IMR-90 (cell line): ENCODE measurements at regions not wholly inside any gene's neighbourhood (a gene's known extent, or its start where the extent isn't known, plus 50 kb on each side); places are given as distances from the start of the nearest gene placed in this dataset.

Experiments
- CTCF ChIP-seq: conservative IDR thresholded peaks from 2 replicates; pipeline ENCODE4 v1.5.1; 2012; ENCODE audit warnings: mild to moderate bottlenecking, low read depth, low read length, improper control_type of control experiment
- FOS ChIP-seq: fragments of 150-350 bp; IDR thresholded peaks from 2 replicates; pipeline ENCODE4 v1.6.1; 2016; ENCODE audit warnings: low read depth, low read length
- MAFK ChIP-seq: IDR thresholded peaks from 2 replicates; pipeline ENCODE4 v1.6.1; 2012; ENCODE audit warnings: low read depth, low read length, improper control_type of control experiment
- MAZ ChIP-seq: IDR thresholded peaks from 2 replicates; pipeline ENCODE4 v1.6.1; 2012; ENCODE audit warnings: low read depth, mild to moderate bottlenecking, low read length, improper control_type of control experiment, moderate library complexity, borderline replicate concordance
- NFE2L2 ChIP-seq: fragments of 150-350 bp; IDR thresholded peaks from 2 replicates; pipeline ENCODE4 v1.6.1; 2016; ENCODE audit warnings: low read depth, mild to moderate bottlenecking, low read length
- POLR2A ChIP-seq: IDR thresholded peaks from 2 replicates; pipeline ENCODE4 v1.6.1; 2012; ENCODE audit warnings: mild to moderate bottlenecking, low read depth, low read length
- RAD21 ChIP-seq: IDR thresholded peaks from 2 replicates; pipeline ENCODE4 v1.6.1; 2012; ENCODE audit warnings: low read length, improper control_type of control experiment
- RFX5 ChIP-seq: IDR thresholded peaks from 2 replicates; pipeline ENCODE4 v1.8.0; 2012; ENCODE audit warnings: low read depth, mild to moderate bottlenecking, low read length, moderate library complexity
- SMC3 ChIP-seq: fragments of 150-350 bp; IDR thresholded peaks from 2 replicates; pipeline ENCODE4 v1.6.1; 2016; ENCODE audit warnings: low read depth, mild to moderate bottlenecking, antibody characterized with exemption, low read length, moderate library complexity

- TF ChIP-seq MAFK (no peak), CTCF (no peak), POLR2A (no peak), NFE2L2 (no peak), FOS (no peak), SMC3 (no peak), MAZ (no peak), RFX5 (no peak), RAD21 (no peak)
Observed at GRCh38 chr1:238672262-238672661, 714.1 kb upstream of the CHRM3 start.
